ENCODE measurements at regions not wholly inside any gene's neighbourhood (a gene's known extent, or its start where the extent isn't known, plus 50 kb on each side); places are given as distances from the start of the nearest gene placed in this dataset.
"Not testable (repeated sequence)": the region's sequence is repeated elsewhere in the genome, so short reads cannot be mapped to it uniquely, and the experiment has no call there.

- H3K27me3 ChIP-seq, result no peaks in the 10 kb centered on the region
- H4K20me1 ChIP-seq, result no peaks in the 10 kb centered on the region
- no peaks in the 10 kb centered on the region for H3K4me1 ChIP-seq
- no peaks in the 10 kb centered on the region for H3K36me3 ChIP-seq
- H3K27ac ChIP-seq, result no peak overlapping the region
- H3K9ac ChIP-seq, result no peak overlapping the region
- no peak overlapping the region for H3K4me2 ChIP-seq
- TF ChIP-seq Cebpa-rat (IDR thresholded peaks at IDR 0.05), result no peak
- H3K9me3 ChIP-seq (replicated peaks in 1 of 11), result no peaks in the 10 kb centered on the region
- no peak overlapping the region for H3K4me3 ChIP-seq
These were observed 1458.8 kb upstream of the ACO1 start for GRCh38 chr9:30925635-30926034.

GRCh38 chr9:30928045-30928444, 1456.4 kb upstream of the ACO1 start:
- no peaks in the 10 kb centered on the region for H4K20me1 ChIP-seq

DNA sequence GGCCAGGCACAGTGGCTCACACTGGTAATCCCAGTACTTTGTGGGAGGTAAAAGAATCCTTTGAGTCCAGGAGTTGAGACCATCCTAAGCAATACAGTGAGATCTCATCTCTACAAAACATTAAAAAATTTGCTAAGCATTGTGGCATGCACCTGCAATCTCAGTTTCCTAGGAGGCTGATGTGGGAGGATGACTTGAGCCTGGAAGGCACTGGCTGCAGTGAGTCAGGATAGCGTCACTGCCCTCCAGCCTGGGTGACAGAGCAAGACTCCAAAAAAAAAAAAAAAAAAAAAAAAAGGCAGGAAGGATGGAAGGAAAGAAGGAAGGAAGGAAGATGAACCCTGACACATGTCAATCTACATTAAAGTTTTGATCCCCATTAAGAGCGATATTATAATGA, 1452.2 kb upstream of the ACO1 start:
- Histone ChIP-seq H3K27me3 (no peaks in the 10 kb centered on the region), H3K4me3 (no peak overlapping the region), H3K9me3 (replicated peaks in 1 of 11) (no peaks in the 10 kb centered on the region), H4K20me1 (no peaks in the 10 kb centered on the region), H3K4me2 (no peak overlapping the region), H3K27ac (no peak overlapping the region), H3K9ac (no peak overlapping the region), H3K36me3 (no peaks in the 10 kb centered on the region), H3K4me1 (no peaks in the 10 kb centered on the region)
- no peak for TF ChIP-seq Cebpa-rat (IDR thresholded peaks at IDR 0.05)

More at GRCh38 chr9:30928045-30928444, 1456.4 kb upstream of the ACO1 start:
- Histone ChIP-seq H3K4me1 (no peaks in the 10 kb centered on the region), H3K27me3 (no peaks in the 10 kb centered on the region), H3K4me3 (no peak overlapping the region), H3K27ac (no peak overlapping the region), H3K9me3 (replicated peaks in 1 of 11) (no peaks in the 10 kb centered on the region), H3K36me3 (no peaks in the 10 kb centered on the region), H3K9ac (no peak overlapping the region), H3K4me2 (no peak overlapping the region)
- no peak for TF ChIP-seq Cebpa-rat (IDR thresholded peaks at IDR 0.05)

- H4K20me1 ChIP-seq, result no peaks in the 10 kb centered on the region
- H3K9ac ChIP-seq, result no peak overlapping the region
- TF ChIP-seq Cebpa-rat (IDR thresholded peaks at IDR 0.05), result no peak
- no peaks in the 10 kb centered on the region for H3K9me3 ChIP-seq (replicated peaks in 1 of 11)
- H3K4me2 ChIP-seq, result no peak overlapping the region; a peak in 1 of 22 replicates
- H3K27me3 ChIP-seq, result no peaks in the 10 kb centered on the region
- no peak overlapping the region for H3K4me3 ChIP-seq
- no peaks in the 10 kb centered on the region for H3K36me3 ChIP-seq
- no peak overlapping the region for H3K27ac ChIP-seq
- H3K4me1 ChIP-seq, result no peaks in the 10 kb centered on the region
These were observed 1448.7 kb upstream of the ACO1 start for GRCh38 chr9:30935730-30936129.

- H3K9ac ChIP-seq, result no peak overlapping the region
- H4K20me1 ChIP-seq, result no peaks in the 10 kb centered on the region
- H3K27ac ChIP-seq, result no peak overlapping the region
- H3K4me1 ChIP-seq, result no peaks in the 10 kb centered on the region
- no peaks in the 10 kb centered on the region for H3K36me3 ChIP-seq
- TF ChIP-seq Cebpa-rat (IDR thresholded peaks at IDR 0.05), result no peak
- no peaks in the 10 kb centered on the region for H3K9me3 ChIP-seq (replicated peaks in 1 of 11)
- no peak overlapping the region for H3K4me3 ChIP-seq
- no peaks in the 10 kb centered on the region for H3K27me3 ChIP-seq
- no peak overlapping the region for H3K4me2 ChIP-seq
These were observed 1447.3 kb upstream of the ACO1 start for GRCh38 chr9:30937106-30937505.

GRCh38 chr9:30942852-30943251, 1441.6 kb upstream of the ACO1 start:
- not testable (repeated sequence) for H4K20me1 ChIP-seq; H3K4me1 ChIP-seq; H3K27ac ChIP-seq; H3K4me2 ChIP-seq; H3K4me3 ChIP-seq; H3K36me3 ChIP-seq; H3K27me3 ChIP-seq; H3K9ac ChIP-seq; H3K9me3 ChIP-seq (replicated peaks in 1 of 11)

DNA sequence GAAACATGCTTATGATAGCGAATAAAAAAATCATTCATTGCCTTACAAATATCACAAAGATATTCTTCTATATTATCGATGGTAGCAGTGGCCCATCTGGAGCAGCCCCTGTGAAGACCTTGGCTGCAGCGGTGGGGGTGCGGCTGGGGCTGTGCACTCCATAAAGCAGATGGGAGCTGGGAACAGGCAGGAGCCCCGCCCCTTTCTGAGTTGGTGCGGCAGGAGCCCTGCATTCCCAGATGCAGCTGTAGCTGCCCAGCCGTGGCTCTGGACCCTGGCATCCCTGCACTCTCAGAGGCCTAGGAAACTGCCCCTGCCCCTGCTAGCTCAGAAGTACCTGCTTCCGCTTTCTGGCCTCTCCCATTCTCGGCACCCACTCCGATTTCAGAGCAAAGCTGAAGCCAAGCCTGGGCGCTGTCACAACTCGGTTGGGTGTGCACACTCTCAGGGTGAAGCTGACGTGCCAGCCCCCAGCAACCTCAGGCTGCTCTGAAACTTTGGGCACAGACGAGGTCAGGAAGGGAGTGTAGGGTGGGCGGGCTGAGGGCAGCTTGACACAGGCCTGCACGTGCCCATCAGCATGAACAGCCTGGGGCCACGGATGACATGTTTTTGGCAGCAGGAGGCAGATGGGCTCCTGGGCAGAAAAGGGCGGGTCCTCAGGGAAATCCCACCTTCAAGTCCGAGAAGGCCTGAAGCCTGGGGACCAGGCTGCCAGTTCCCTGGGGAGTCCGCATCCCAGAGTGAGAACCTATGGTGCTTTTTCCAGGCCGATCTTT, 1440.8 kb upstream of the ACO1 start:
- Histone ChIP-seq H3K4me1 (no peaks in the 10 kb centered on the region), H3K27me3 (no peaks in the 10 kb centered on the region), H4K20me1 (no peaks in the 10 kb centered on the region), H3K36me3 (no peaks in the 10 kb centered on the region), H3K4me3 (no peak overlapping the region), H3K9me3 (replicated peaks in 1 of 11) (peaks cover 0 to 10% (median 0%) of the 10 kb centered on the region in 11 experiments; a peak in 4 of 22 replicates), H3K4me2 (no peak overlapping the region), H3K27ac (no peak overlapping the region), H3K9ac (no peak overlapping the region)
- no peak for TF ChIP-seq Cebpa-rat (IDR thresholded peaks at IDR 0.05)

DNA sequence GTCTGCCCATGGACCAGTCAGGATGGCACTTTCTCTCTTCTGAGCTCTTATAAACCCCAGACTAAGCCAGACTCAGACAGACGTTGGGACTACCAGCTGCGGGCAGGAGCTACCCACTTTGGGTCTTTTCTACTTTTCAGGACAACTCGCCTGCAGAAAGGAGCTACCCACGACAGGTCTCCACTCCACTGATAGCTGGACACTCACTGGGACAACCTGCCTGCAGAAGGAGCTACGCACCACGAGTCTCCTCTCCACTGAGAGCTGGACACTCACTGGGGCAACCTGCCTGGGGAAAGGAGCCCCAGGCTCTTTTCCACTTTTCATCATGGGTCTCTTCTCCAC, 1440.2 kb upstream of the ACO1 start:
- Histone ChIP-seq H3K27ac (no peak overlapping the region), H3K9me3 (replicated peaks in 1 of 11) (peaks cover 0 to 10% (median 0%) of the 10 kb centered on the region in 11 experiments; a peak in 4 of 22 replicates), H3K36me3 (no peaks in the 10 kb centered on the region), H3K4me3 (no peak overlapping the region), H4K20me1 (no peaks in the 10 kb centered on the region), H3K9ac (no peak overlapping the region), H3K27me3 (no peaks in the 10 kb centered on the region), H3K4me1 (no peaks in the 10 kb centered on the region), H3K4me2 (no peak overlapping the region)
- TF ChIP-seq Cebpa-rat (IDR thresholded peaks at IDR 0.05), result no peak

DNA sequence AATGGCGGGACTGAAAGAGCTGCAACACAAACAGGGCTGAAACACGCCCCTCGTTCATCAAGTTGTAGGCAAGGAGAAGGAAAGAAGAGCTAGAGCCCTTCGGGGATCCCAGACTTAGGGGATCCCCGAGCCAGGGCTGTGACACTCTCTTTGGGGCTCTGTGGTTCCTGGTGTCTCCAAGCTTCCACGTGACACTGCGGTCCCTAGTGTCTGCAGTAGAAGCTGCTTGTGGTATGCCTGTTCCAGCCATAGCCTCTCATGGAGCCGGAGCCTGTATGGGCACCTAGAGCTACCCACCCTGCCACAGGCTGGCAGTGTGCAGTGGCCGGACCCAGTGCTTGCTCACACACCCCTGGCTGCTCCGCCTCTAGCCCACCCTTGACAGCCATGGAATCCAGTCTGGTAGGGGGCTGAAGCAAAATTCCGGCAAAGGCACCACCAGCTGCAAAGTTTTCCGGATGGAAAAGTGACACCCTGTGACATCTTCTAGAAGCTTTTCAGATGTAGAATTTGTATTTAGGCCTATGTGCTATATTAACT, 1439.6 kb upstream of the ACO1 start:
- no peak overlapping the region for H3K9ac ChIP-seq
- H3K4me1 ChIP-seq, result no peaks in the 10 kb centered on the region
- H4K20me1 ChIP-seq, result no peaks in the 10 kb centered on the region
- TF ChIP-seq Cebpa-rat (IDR thresholded peaks at IDR 0.05), result no peak
- H3K9me3 ChIP-seq (replicated peaks in 1 of 11), result peaks cover 0 to 10% (median 0%) of the 10 kb centered on the region in 11 experiments; a peak in 4 of 22 replicates
- no peak overlapping the region for H3K4me2 ChIP-seq
- no peaks in the 10 kb centered on the region for H3K36me3 ChIP-seq
- H3K27me3 ChIP-seq, result no peaks in the 10 kb centered on the region
- no peak overlapping the region for H3K27ac ChIP-seq
- no peak overlapping the region for H3K4me3 ChIP-seq

GRCh38 chr9:30964332-30964731, 1420.1 kb upstream of the ACO1 start:
- H3K27ac ChIP-seq, result no peak overlapping the region
- H3K27me3 ChIP-seq, result no peaks in the 10 kb centered on the region
- H3K4me1 ChIP-seq, result peaks cover 0 to 7% (median 0%) of the 10 kb centered on the region in 10 experiments; a peak in 5 of 20 replicates
- H4K20me1 ChIP-seq, result no peaks in the 10 kb centered on the region
- H3K9me3 ChIP-seq (replicated peaks in 1 of 11), result peaks cover 0 to 10% (median 6%) of the 10 kb centered on the region in 11 experiments; a peak in 8 of 22 replicates
- no peak overlapping the region for H3K9ac ChIP-seq
- no peaks in the 10 kb centered on the region for H3K36me3 ChIP-seq
- no peak for TF ChIP-seq Cebpa-rat (IDR thresholded peaks at IDR 0.05)
- H3K4me2 ChIP-seq, result no peak overlapping the region
- H3K4me3 ChIP-seq, result no peak overlapping the region
